ENCODE measurements at regions not wholly inside any gene's neighbourhood (a gene's known extent, or its start where the extent isn't known, plus 50 kb on each side); places are given as distances from the start of the nearest gene placed in this dataset.

GRCh38 chr18:7417727-7418126, 149.4 kb upstream of the PTPRM start:
- CTCF ChIA-PET, result no interaction called here

GRCh38 chr18:7429831-7430230, 137.3 kb upstream of the PTPRM start:
- no TSS peak for BruUV-seq (replicated peaks)
- H3K27ac ChIP-seq (ENCODE audit: low read length), result no peak overlapping the region
- H3K4me1 ChIP-seq (ENCODE audit: control insufficient read depth, insufficient read depth, low read length), result no peaks in the 10 kb centered on the region
- no peaks in the 10 kb centered on the region for H3K27me3 ChIP-seq (ENCODE audit: control insufficient read depth, insufficient read depth, low read length)
- TF ChIP-seq SIN3A (IDR thresholded peaks at IDR 0.05; ENCODE audit: borderline replicate concordance, insufficient read depth, low read depth, low read length) (no peak), TCF7L2 (IDR thresholded peaks at IDR 0.05; ENCODE audit: low read depth, low read length) (no peak), POLR2AphosphoS5 (IDR thresholded peaks at IDR 0.05; ENCODE audit: low read depth, low read length) (no peak)
- TF ChIP-seq, protein P1, sequence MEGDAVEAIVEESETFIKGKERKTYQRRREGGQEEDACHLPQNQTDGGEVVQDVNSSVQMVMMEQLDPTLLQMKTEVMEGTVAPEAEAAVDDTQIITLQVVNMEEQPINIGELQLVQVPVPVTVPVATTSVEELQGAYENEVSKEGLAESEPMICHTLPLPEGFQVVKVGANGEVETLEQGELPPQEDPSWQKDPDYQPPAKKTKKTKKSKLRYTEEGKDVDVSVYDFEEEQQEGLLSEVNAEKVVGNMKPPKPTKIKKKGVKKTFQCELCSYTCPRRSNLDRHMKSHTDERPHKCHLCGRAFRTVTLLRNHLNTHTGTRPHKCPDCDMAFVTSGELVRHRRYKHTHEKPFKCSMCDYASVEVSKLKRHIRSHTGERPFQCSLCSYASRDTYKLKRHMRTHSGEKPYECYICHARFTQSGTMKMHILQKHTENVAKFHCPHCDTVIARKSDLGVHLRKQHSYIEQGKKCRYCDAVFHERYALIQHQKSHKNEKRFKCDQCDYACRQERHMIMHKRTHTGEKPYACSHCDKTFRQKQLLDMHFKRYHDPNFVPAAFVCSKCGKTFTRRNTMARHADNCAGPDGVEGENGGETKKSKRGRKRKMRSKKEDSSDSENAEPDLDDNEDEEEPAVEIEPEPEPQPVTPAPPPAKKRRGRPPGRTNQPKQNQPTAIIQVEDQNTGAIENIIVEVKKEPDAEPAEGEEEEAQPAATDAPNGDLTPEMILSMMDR (IDR thresholded peaks at IDR 0.05), result no peak
- TF ChIP-seq, protein P2, sequence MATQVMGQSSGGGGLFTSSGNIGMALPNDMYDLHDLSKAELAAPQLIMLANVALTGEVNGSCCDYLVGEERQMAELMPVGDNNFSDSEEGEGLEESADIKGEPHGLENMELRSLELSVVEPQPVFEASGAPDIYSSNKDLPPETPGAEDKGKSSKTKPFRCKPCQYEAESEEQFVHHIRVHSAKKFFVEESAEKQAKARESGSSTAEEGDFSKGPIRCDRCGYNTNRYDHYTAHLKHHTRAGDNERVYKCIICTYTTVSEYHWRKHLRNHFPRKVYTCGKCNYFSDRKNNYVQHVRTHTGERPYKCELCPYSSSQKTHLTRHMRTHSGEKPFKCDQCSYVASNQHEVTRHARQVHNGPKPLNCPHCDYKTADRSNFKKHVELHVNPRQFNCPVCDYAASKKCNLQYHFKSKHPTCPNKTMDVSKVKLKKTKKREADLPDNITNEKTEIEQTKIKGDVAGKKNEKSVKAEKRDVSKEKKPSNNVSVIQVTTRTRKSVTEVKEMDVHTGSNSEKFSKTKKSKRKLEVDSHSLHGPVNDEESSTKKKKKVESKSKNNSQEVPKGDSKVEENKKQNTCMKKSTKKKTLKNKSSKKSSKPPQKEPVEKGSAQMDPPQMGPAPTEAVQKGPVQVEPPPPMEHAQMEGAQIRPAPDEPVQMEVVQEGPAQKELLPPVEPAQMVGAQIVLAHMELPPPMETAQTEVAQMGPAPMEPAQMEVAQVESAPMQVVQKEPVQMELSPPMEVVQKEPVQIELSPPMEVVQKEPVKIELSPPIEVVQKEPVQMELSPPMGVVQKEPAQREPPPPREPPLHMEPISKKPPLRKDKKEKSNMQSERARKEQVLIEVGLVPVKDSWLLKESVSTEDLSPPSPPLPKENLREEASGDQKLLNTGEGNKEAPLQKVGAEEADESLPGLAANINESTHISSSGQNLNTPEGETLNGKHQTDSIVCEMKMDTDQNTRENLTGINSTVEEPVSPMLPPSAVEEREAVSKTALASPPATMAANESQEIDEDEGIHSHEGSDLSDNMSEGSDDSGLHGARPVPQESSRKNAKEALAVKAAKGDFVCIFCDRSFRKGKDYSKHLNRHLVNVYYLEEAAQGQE (IDR thresholded peaks at IDR 0.05; ENCODE audit: insufficient read depth in 1 of 2, low read depth in 2 of 2, low read length in 1 of 2), result no peak
- in situ Hi-C loops (cut with HindIII; ENCODE audit: low pct_unique_long_range_greater_than_20kb, low sequenced_read_pairs), result no loop called here
- H3K9me3 ChIP-seq (ENCODE audit: control insufficient read depth, insufficient read depth, low read depth, low read length), result no peaks in the 10 kb centered on the region
- H3K4me3 ChIP-seq (ENCODE audit: low read depth in 2 of 2, low read length in 2 of 2), result no peak overlapping the region
- ATAC-seq (no peak), DNase-seq (ENCODE audit: low read depth, low spot score) (no peak)
- no peaks in the 10 kb centered on the region for H3K36me3 ChIP-seq (ENCODE audit: control insufficient read depth, insufficient read depth, low read length)
- intact Hi-C loops (cut with micrococcal nuclease; ENCODE audit: unreplicated experiment), result no loop called here
- ChIA-PET CTCF (no interaction called here), POLR2A (no interaction called here)

More at GRCh38 chr18:7417727-7418126, 149.4 kb upstream of the PTPRM start:
- Histone ChIP-seq H3K4me3 (ENCODE audit: low read depth in 2 of 2, low read length in 2 of 2) (no peak overlapping the region), H3K27me3 (ENCODE audit: control insufficient read depth, insufficient read depth, low read length) (no peaks in the 10 kb centered on the region), H3K36me3 (ENCODE audit: control insufficient read depth, insufficient read depth, low read length) (no peaks in the 10 kb centered on the region), H3K4me1 (ENCODE audit: control insufficient read depth, insufficient read depth, low read length) (no peaks in the 10 kb centered on the region), H3K9me3 (ENCODE audit: control insufficient read depth, insufficient read depth, low read depth, low read length) (no peaks in the 10 kb centered on the region), H3K27ac (ENCODE audit: low read length) (no peak overlapping the region)
- intact Hi-C loops (cut with micrococcal nuclease; ENCODE audit: unreplicated experiment) (no loop called here), in situ Hi-C loops (cut with HindIII; ENCODE audit: low pct_unique_long_range_greater_than_20kb, low sequenced_read_pairs) (no loop called here)
- BruUV-seq (replicated peaks), result no TSS peak
- DNase-seq (ENCODE audit: low read depth, low spot score), result no peak
- ATAC-seq, result no peak
- TF ChIP-seq SIN3A (IDR thresholded peaks at IDR 0.05; ENCODE audit: borderline replicate concordance, insufficient read depth, low read depth, low read length) (no peak), TCF7L2 (IDR thresholded peaks at IDR 0.05; ENCODE audit: low read depth, low read length) (no peak), POLR2AphosphoS5 (IDR thresholded peaks at IDR 0.05; ENCODE audit: low read depth, low read length) (no peak)
- TF ChIP-seq, protein P2 (IDR thresholded peaks at IDR 0.05; ENCODE audit: insufficient read depth in 1 of 2, low read depth in 2 of 2, low read length in 1 of 2), result no peak
- TF ChIP-seq, protein P1 (IDR thresholded peaks at IDR 0.05), result no peak
- POLR2A ChIA-PET, result no interaction called here
